Activated CD8-positive, alpha-beta T cell treated with anti-CD3 and anti-CD28 coated beads for 36 hours (primary cell): ENCODE measurements at regions not wholly inside any gene's neighbourhood (a gene's known extent, or its start where the extent isn't known, plus 50 kb on each side); places are given as distances from the start of the nearest gene placed in this dataset.

Source experiments
- ATAC-seq: fragments of 200-7000 bp; cut with Tn5 transposase; one replicate; pipeline ENCODE4 v1.10.0; 2021; ENCODE audit warnings: mild to moderate bottlenecking, moderate library complexity
- CTCF ChIA-PET: fragments of 350-600 bp; sonication (Branson Sonifier 250); formaldehyde crosslinking; loops from one replicate; lab custom pipeline; 2021; ENCODE audit warnings: antibody characterized with exemption; lab: Charles Lee
- POLR2A ChIA-PET: fragments of 350-600 bp; sonication (Branson Sonifier 250); formaldehyde crosslinking; loops from one replicate; lab custom pipeline; 2021; ENCODE audit warnings: antibody characterized with exemption; lab: Charles Lee
- DNase-seq: peaks from one replicate; pipeline ENCODE4 v3.0.0-alpha.2; 2020
- H3K27ac Mint-ChIP-seq: one replicate; pipeline ENCODE4 v1.8.0; 2021; ENCODE audit warnings: mild to moderate bottlenecking, mixed read lengths
- H3K27me3 Mint-ChIP-seq: one replicate; pipeline ENCODE4 v1.8.0; 2021; ENCODE audit warnings: mixed read lengths
- H3K36me3 Mint-ChIP-seq: one replicate; pipeline ENCODE4 v1.8.0; 2021; ENCODE audit warnings: low read depth, mixed read lengths
- H3K4me1 Mint-ChIP-seq: one replicate; pipeline ENCODE4 v1.8.0; 2021; ENCODE audit warnings: low read depth, mixed read lengths
- H3K4me3 Mint-ChIP-seq: one replicate; pipeline ENCODE4 v1.8.0; 2021; ENCODE audit warnings: mild to moderate bottlenecking, moderate library complexity, mixed read lengths
- H3K9me3 Mint-ChIP-seq: one replicate; pipeline ENCODE4 v1.8.0; 2021; ENCODE audit warnings: mixed read lengths
- intact Hi-C: fragments of 100-400 bp; cut with micrococcal nuclease; formaldehyde crosslinking; loops from one replicate; pipeline ENCODE4 v1.10.0; 2022
- TF ChIP-seq, protein P1 (sequence below): fragments of 200-600 bp; IDR thresholded peaks from one replicate; pipeline ENCODE4 v1.8.0; 2022; ENCODE audit warnings: antibody characterized with exemption, mild to moderate bottlenecking

DNA sequence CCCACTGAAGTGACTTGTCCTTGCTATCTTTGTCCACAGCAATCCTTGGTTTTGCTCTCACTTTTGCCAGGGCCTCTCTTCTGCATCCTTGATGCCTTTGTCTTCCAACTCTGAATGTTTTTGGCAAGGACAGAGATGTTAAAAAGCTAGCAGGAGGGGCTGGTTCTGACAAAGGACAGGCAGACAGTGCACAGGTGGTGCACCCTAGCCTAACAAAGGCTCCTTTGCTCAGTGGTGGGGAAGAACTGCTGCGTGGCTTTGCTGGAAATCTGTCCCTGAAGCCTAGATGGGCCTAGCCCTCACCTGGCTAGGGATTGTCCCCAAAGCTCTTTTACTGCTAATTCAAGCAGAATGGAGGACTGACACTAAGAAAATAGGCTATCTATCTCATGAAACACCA, 233.5 kb downstream of the MAN2A1 start:
- CTCF ChIA-PET, result interaction anchor here (1.2 kb wide), 1 partner anchor 13 kb away, joined by 4 read pairs; no protein-coding TSS in a partner anchor
- H3K27ac Mint-ChIP-seq, result no peak overlapping the region
- no peaks in the 10 kb centered on the region for H3K27me3 Mint-ChIP-seq
- TF ChIP-seq, protein P1, sequence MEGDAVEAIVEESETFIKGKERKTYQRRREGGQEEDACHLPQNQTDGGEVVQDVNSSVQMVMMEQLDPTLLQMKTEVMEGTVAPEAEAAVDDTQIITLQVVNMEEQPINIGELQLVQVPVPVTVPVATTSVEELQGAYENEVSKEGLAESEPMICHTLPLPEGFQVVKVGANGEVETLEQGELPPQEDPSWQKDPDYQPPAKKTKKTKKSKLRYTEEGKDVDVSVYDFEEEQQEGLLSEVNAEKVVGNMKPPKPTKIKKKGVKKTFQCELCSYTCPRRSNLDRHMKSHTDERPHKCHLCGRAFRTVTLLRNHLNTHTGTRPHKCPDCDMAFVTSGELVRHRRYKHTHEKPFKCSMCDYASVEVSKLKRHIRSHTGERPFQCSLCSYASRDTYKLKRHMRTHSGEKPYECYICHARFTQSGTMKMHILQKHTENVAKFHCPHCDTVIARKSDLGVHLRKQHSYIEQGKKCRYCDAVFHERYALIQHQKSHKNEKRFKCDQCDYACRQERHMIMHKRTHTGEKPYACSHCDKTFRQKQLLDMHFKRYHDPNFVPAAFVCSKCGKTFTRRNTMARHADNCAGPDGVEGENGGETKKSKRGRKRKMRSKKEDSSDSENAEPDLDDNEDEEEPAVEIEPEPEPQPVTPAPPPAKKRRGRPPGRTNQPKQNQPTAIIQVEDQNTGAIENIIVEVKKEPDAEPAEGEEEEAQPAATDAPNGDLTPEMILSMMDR, result no peak
- no peak overlapping the region for H3K4me3 Mint-ChIP-seq
- POLR2A ChIA-PET, result interaction anchor here (0.6 to 1.1 kb wide), 2 partner anchors 31 to 167 kb away, joined by 3 to 4 read pairs; no protein-coding TSS in a partner anchor
- H3K4me1 Mint-ChIP-seq, result peaks cover 32% of the 10 kb centered on the region
- ATAC-seq, result no peak
- H3K9me3 Mint-ChIP-seq, result peaks cover 2% of the 10 kb centered on the region
- H3K36me3 Mint-ChIP-seq, result no peaks in the 10 kb centered on the region
- intact Hi-C loops, result no loop called here
- DNase-seq, result no peak

DNA sequence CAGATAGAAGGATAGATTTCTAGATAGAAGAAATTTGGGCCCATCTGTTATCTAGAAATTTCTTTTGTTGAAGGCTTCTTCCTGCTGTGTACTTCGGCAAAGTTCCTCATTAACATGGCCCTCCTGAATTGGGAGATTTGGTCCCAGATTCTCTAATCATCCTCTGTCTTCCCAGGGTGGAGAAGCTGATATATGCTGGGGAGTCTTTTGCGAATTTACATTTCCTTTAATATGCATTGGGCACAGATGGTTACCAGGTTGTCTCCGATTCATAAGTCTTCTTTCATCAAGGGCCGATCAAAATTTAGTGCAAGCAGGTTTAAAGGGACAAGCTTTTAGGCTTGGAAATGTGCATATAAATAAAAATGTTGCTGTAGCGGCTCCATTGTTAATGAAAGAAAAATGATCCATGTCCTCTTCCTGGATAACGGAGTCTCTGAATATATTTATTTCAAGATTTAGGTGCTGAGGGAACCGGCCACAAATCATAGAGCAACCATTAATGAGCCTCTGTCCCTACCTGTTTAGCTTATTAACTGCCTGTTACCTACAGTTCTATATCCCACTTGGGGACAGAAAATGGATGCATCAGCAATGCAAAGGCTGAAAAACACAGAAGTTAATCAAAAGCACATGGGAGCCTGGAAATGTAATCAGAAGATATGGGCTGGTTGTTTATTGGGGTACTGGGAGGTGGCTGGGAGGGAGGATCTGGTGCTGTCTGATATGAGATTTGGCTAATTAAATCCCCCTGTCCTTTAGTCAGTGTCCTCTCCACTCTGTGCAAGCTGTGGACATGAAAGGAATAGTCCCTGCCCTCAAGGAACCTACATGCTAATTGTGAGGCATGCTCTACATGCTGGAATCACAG, 234.7 kb downstream of the MAN2A1 start:
- ChIA-PET POLR2A (interaction anchor here (0.9 kb wide), 1 partner anchor 42 kb away, joined by 3 read pairs; no protein-coding TSS in a partner anchor), CTCF (interaction anchor here (1.2 kb wide), 1 partner anchor 12 kb away, joined by 4 read pairs; no protein-coding TSS in a partner anchor)
- DNase-seq, result no peak
- Mint-ChIP-seq H3K4me3 (no peak overlapping the region), H3K4me1 (peaks cover 32% of the 10 kb centered on the region), H3K9me3 (peaks cover 2% of the 10 kb centered on the region), H3K27me3 (no peaks in the 10 kb centered on the region), H3K36me3 (no peaks in the 10 kb centered on the region), H3K27ac (no peak overlapping the region)
- intact Hi-C loops, result no loop called here
- no peak for ATAC-seq
- TF ChIP-seq, protein P1, result no peak

DNA sequence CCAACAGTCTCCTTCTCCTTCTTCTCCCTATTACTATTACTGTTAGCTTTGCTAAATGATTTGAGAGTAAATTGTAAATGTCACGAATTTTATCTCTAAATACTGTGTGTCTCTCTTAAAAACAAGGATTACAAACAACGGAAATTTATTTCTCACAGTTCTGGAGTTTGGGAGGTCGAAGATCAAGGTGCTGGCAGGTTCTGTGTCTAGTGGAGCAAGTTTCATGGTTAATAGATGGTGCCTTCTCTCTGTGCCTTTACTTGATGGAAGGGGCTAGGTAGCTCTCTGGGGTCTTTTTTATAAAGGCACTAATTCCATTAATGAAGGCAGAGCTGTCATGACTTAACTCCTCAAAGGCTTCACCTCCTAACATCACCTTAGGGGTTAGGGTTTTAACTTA, 237.9 kb downstream of the MAN2A1 start:
- intact Hi-C loops, result no loop called here
- no peaks in the 10 kb centered on the region for H3K9me3 Mint-ChIP-seq
- POLR2A ChIA-PET, result no interaction called here
- no peaks in the 10 kb centered on the region for H3K36me3 Mint-ChIP-seq
- H3K27ac Mint-ChIP-seq, result no peak overlapping the region
- CTCF ChIA-PET, result no interaction called here
- ATAC-seq (no peak), DNase-seq (no peak)
- TF ChIP-seq, protein P1, result no peak
- H3K27me3 Mint-ChIP-seq, result no peaks in the 10 kb centered on the region
- H3K4me3 Mint-ChIP-seq, result no peak overlapping the region
- H3K4me1 Mint-ChIP-seq, result peaks cover 13% of the 10 kb centered on the region

DNA sequence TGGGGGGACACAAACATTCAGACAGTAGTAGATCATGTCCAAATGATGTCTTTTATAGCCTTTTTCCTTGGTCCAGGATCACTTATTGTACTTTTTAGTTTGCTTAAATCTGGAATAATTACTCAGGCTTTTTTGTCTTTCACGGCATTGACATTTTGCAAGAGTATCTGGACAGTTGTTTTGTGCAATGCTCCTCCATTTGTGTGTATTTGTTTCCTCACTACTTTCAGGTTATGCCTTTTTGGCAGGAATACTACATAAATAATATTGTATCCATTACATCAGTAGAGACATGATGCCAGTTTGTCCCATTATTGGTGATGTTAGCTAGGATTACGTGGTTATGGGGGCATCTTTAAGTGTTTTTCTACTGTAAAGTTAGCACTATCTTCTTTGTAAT, 238.3 kb downstream of the MAN2A1 start:
- TF ChIP-seq, protein P1, result no peak
- Mint-ChIP-seq H3K4me1 (peaks cover 12% of the 10 kb centered on the region), H3K36me3 (no peaks in the 10 kb centered on the region), H3K9me3 (no peaks in the 10 kb centered on the region), H3K27ac (no peak overlapping the region), H3K4me3 (no peak overlapping the region), H3K27me3 (no peaks in the 10 kb centered on the region)
- ChIA-PET CTCF (no interaction called here), POLR2A (no interaction called here)
- ATAC-seq (no peak), DNase-seq (no peak)
- intact Hi-C loops, result no loop called here

DNA sequence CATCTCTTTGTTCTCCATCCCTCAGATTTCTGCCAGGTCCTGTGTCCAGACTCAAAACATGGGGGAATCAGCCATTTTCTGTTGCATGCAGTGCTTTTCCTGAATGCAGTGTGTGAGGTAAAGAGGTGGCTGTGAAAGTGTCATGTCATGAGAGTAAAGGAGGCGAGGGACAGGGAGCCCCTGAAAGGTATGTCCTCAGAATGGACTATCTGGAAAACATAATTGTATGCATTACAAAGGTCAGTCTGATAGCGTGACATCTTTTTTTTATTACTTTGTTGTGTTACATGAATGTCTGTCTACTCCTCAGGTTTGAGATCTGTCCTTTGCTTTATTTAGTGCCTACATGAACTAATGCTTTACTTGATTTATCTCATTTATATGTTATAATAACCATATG, 239.1 kb downstream of the MAN2A1 start:
- DNase-seq, result no peak
- H3K4me1 Mint-ChIP-seq, result peaks cover 4% of the 10 kb centered on the region
- TF ChIP-seq, protein P1, result no peak
- no peak overlapping the region for H3K4me3 Mint-ChIP-seq
- ATAC-seq, result no peak
- no peaks in the 10 kb centered on the region for H3K27me3 Mint-ChIP-seq
- H3K36me3 Mint-ChIP-seq, result no peaks in the 10 kb centered on the region
- ChIA-PET POLR2A (no interaction called here), CTCF (no interaction called here)
- intact Hi-C loops, result no loop called here
- H3K27ac Mint-ChIP-seq, result no peak overlapping the region
- H3K9me3 Mint-ChIP-seq, result no peaks in the 10 kb centered on the region
